Middle frontal gyrus (tissue), 1 donor: ENCODE measurements at regions not wholly inside any gene's neighbourhood (a gene's known extent, or its start where the extent isn't known, plus 50 kb on each side); places are given as distances from the start of the nearest gene placed in this dataset.

Source experiments
- DNase-seq: peaks from one replicate; pipeline ENCODE4 v3.0.0-alpha.2; 2015; ENCODE audit warnings: low spot score; ENCODE audit errors: extremely low spot score

GRCh38 chr11:123378096-123378495, 52.0 kb upstream of the GRAMD1B start:
- no peak for DNase-seq

DNA sequence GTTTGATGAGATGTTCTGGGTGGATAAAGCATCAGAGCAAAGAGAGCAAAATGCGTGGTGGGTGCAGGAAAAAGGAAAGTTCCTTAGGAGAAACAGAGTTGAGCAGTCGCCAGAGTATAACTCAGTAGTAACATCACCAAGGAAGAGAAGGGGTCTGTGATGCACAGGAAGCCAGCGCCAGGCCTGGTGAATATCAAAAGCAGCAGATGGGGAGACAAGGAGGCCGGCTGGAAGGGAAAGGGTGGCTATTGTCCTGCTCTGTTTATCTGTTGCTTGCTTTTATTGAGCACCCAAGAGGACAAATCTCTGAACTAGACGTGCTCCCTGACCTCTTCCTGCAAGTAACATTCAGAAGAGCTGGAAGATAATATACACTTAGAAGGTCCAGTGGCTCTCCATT, 52.7 kb upstream of the GRAMD1B start:
- no peak for DNase-seq

DNA sequence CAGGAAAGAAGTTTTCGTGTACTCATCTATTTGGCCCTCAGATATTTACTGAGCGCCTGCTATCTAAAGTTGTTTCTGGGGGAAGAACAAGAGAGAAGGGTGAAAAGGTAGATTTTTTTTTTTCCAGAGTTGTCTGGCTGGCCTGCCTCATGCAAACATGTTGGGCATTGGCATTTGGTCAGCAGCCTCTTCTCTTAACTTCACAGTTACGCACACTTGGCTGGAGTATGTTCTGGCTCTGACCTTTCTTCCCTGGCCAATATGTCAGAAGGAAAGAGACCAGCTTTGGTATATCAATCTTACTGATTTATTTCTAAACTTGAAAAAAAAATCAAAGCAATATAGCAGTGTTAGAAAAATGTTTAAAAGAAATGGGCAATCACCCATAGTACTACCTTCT, 54.2 kb upstream of the GRAMD1B start:
- no peak for DNase-seq

DNA sequence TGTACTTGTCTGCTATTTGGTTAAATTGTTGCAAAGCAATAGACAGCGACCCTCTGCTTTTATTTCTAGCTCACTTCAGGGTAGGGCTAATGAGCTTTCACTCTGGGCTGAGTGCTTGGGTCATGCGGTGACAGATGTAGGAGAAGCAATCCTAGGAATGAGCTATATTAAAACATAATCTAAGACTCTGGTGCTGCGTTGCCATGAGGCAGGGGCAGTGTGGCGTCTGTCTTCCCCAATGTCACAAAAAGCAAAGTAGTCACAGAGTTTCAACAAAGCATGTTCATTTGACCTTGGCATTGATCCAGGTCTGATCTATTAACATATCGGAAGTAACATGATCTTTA, 55.5 kb upstream of the GRAMD1B start:
- no peak for DNase-seq

GRCh38 chr11:123373754-123374621, 56.1 kb upstream of the GRAMD1B start:
- DNase-seq: no peak

GRCh38 chr11:123371506-123372297, 58.4 kb upstream of the GRAMD1B start:
- DNase-seq: no peak

DNA sequence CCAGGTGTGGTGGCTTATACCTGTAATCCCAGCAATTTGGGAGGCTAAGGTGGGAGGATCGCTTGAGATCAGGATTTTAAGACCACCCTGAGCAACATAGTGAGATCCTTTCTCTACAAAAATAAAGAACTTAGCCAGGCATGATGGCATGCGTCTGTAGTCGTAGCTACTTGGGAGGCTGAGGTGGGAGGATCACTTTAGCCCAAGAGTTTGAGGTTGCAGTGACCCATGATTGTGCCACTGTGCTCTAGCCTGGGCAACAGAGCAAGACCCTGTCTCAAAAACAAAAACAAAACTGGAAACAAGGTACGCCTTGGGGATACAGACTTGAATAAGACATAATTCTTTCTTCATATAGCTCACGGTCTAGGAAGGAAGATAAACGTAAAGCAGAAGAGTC, 63.1 kb upstream of the GRAMD1B start:
- no peak for DNase-seq

- no peak for DNase-seq
Measured at GRCh38 chr11:123365955-123366354, 64.1 kb upstream of the GRAMD1B start.

DNA sequence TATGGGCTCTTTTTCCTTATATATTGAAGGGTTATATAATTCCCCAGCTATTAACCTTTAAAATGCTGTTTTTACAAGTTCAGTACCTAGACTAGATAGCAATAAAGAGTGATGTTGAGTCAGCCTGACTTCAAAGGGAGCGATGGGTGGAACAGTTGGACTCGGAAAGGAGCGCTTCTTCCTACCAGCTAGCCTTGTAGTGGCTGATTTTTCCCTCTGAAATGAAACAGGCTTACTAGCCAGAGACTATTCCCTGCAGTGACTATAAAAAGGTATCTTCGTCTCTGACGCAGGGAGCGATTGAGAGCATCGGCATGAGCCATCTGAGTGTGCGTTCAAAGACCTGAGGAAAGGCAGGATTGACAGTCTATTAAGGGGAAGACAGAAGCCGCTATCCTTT, 66.0 kb upstream of the GRAMD1B start:
- DNase-seq: no peak

- DNase-seq: no peak
Measured at GRCh38 chr11:123363556-123363955, 66.5 kb upstream of the GRAMD1B start.

- no peak for DNase-seq
Measured at GRCh38 chr11:123362941-123363340, 67.1 kb upstream of the GRAMD1B start.

- DNase-seq: no peak
Measured at GRCh38 chr11:123362186-123362585, 67.9 kb upstream of the GRAMD1B start.

GRCh38 chr11:123361110-123361509, 69.0 kb upstream of the GRAMD1B start:
- DNase-seq: no peak

DNA sequence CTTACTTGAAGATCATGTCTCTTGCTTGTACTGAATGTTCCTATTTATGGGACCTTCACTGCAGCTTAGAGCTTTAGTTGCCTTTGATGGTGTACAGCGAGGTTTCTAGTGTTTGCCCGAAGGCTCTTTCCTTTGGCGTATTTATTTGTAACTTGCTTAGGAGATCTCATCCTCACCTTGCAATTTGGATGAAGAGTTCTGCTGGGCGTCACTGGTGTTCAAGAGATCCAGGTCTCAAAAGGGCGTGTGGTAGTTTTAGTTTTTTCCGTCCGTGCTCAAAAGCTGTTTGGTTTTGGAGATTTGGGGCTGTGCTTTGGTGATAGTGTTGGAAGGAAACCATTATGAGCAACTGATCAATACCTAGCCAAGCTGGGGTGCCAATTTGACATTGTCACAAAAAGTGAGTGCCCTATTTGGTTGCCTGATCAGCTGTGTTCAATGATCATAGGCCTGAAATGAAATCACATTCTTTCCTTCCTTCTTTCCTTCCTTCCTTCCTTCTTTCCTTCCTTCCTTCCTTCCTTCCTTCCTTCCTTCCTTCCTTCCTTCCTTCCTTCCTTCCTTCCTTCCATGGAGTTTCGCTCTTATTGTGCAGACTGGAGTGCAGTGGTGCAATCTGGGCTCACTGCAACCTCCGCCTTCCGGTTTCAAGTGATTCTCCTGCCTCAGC, 69.7 kb upstream of the GRAMD1B start:
- DNase-seq: no peak

GRCh38 chr11:123357990-123358827, 71.9 kb upstream of the GRAMD1B start:
- no peak for DNase-seq

DNA sequence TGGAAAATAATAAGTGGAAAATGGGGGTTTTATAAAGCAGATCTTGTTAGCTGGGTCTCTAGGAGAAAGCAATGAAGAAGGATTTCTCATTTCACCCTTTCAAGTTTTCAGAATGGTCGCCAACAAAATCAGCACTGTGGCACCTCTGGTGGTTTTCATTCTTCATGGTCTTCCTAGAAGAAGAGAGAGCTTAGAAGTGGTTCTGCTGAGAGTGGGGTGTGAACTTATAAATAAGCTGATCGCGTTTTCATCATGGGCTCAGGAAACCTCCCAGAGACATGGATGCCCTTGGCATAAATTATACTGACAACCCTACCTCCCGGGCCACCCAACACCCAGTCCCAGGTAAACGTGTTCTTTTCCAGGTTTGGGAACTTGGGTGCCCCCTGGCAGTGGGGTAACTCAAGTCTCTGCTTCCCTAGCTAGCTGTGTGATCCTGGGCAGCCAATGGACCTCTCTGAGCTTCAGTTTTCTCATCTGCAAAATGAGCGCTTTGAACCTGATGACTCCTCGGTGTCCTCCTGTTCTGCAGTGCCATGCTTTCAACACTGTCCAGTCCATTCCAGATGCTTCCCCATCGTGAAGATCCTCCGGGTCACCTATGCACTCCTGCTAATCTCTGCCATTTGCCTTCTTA, 72.6 kb upstream of the GRAMD1B start:
- DNase-seq: no peak

GRCh38 chr11:123356539-123356938, 73.5 kb upstream of the GRAMD1B start:
- DNase-seq: no peak

DNA sequence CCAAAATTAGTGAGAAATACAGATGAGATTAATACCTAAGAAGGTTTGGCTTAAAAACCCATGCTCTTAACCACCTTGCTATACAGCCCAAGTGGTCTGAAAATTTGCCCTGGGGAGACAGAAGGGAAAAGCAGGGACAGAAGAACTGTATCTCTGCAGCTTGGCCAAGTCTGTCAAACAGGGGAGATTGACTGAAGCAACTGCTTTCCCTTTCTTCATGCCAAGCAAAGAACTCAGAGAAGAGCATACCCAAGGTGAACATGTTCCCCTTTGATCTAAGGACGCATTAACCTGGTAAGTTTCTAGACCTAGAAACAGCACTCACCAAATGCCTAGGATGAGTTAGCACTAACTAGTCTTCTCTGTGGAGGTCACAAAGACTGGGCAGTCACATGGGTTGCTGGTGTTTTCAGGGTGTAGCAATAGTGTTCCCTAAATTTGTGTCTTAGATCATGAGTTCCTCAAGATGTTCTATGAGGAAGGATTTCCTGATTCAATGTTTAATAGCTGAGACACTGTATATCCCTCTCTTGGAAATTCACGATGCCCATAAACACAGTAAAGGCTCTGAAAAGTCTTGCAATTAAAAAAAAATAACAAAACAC, 75.6 kb upstream of the GRAMD1B start:
- DNase-seq: no peak

GRCh38 chr11:123351375-123351774, 78.7 kb upstream of the GRAMD1B start:
- DNase-seq: peak; percentile 12

GRCh38 chr11:123349382-123349781, 80.7 kb upstream of the GRAMD1B start:
- no peak for DNase-seq
